EH (cell line): ENCODE measurements at regions not wholly inside any gene's neighbourhood (a gene's known extent, or its start where the extent isn't known, plus 50 kb on each side); places are given as distances from the start of the nearest gene placed in this dataset.

Experiments
- DNase-seq: peaks from one replicate; pipeline ENCODE4 v3.0.0-alpha.2; 2015; ENCODE audit warnings: low read depth

GRCh38 chr4:144302704-144303536 is 162.4 kb upstream of the GYPA start:
- no peak for DNase-seq

DNA sequence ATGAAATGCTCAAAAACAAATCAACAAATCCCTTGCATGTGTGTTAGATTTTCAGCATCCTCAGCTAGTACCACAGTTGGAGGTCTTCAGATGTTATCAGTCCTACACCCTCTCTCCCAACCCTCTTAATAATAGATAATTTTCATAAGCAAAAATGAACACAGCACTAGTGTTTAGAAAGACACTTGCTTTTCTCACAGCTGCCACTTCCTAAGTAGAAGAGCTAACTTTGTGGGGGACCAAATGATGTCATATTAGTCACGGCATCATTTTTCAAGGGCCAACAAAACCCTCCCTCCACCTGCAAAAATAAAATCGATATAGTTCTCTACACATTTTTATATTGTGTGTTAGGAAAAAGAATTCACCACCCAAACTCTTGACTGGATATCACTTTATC is 163.5 kb upstream of the GYPA start:
- no peak for DNase-seq

- DNase-seq, result no peak
Observed at GRCh38 chr4:144310535-144310934, 170.0 kb upstream of the GYPA start.

- no peak for DNase-seq
Observed at GRCh38 chr4:144313370-144313769, 172.9 kb upstream of the GYPA start.

GRCh38 chr4:144316869-144317268 is 176.4 kb upstream of the GYPA start:
- DNase-seq, result no peak

DNA sequence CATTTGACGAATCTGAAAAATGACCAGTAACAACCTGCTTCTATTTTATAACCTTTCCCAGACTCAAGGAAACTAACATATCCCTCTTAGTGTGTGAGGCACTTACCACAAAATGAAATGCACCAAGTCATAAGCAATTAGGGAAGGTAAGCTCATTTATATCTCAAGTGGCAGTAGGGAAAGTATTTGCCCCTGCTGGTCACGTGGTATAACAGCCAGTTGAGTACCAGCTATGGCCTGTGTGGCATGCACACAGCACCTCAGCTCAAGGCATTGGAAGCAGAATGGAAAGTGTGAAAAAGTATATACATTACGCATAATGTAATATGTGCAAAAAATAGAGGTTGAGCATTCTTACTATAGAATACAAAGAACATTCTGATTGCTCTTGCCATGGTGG is 178.3 kb upstream of the GYPA start:
- DNase-seq, result no peak

DNA sequence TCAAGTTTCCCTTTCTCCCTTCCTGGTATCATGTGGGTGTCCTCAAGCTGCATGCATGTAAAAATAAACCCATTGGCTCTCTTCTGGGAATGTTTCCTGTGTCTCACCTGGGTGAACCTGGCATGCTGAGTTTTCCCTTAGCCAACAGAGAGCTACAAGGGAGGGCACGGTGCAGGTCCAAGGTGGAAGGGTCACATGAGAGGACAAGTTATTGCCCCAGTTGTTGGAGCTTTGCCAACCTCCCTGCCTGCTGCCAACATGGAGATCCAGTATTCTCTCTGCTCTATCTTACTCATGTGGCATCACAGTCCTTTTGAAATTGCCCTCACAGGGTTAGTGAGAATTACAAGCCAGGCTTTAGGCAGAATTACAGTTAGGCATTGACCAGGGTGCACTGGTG is 196.1 kb upstream of the GYPA start:
- DNase-seq, result no peak

DNA sequence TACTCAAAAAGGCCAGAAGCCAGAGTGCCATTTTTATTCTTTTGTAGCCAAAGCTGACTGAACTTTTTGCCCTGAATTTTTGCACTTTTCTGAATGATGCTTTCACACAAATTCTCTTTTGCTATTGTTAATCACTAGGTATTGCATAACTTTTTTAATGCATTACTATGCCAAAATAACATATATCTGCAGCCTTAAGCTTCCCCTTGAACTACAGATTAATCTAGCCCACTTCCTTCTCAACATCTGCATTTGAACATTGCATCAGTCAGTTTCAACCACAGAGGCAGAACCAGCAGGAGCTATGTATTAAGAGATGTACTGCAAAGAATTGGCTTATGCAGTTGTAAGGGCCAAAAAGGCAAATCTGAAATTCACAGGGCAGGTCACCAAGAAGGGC is 197.6 kb upstream of the GYPA start:
- no peak for DNase-seq

GRCh38 chr4:144338834-144339233 is 198.3 kb upstream of the GYPA start:
- DNase-seq, result no peak

GRCh38 chr4:144340931-144341330 is 200.4 kb upstream of the GYPA start:
- DNase-seq, result no peak

GRCh38 chr4:144342949-144343760 is 202.6 kb upstream of the GYPA start:
- DNase-seq, result peak; percentile 18

DNA sequence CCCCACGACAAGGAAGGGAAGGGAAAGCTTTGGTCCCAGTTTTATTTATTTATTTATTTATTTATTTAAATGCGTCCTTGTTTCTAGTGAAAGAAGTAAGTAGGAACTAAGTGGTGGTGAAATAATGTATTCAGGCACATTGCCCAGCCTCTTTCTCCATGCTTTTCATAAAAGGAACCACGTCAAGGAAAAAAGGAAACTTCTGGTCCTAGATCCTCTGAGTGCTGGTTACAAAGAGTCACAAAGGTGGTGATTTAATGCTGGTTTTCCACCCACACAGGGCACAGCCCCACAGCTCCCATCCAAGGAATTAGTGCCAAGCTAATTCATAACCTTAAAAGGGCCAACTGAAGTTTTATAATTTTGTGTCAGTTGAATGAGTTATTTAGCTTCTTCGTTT is 206.6 kb upstream of the GYPA start:
- DNase-seq, result no peak

DNA sequence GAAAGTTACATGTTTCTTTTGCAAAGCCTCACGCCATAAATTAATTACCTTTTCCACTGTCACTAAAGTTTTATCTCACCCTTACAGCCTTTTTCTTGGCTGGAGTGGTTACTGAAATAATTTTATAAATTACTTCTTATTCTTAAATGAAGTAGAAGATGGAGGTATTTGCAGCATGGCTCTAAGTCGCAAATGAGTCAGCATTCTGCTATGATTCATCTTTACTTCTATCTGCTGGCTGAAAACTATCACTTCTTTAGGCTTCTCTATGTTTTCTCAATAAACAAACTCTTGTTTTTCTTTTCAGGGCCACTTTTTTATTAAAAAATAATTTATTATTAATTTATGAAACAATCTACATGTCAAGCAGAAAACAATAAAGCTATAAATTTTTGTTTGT is 210.2 kb upstream of the GYPA start:
- peak; percentile 19 for DNase-seq

GRCh38 chr4:144351306-144351705 is 210.8 kb upstream of the GYPA start:
- no peak for DNase-seq

- DNase-seq, result no peak
Observed at GRCh38 chr4:144353292-144353691, 212.8 kb upstream of the GYPA start.

GRCh38 chr4:144355811-144356757 is 215.6 kb upstream of the GYPA start:
- DNase-seq, result peak; percentile 96

DNA sequence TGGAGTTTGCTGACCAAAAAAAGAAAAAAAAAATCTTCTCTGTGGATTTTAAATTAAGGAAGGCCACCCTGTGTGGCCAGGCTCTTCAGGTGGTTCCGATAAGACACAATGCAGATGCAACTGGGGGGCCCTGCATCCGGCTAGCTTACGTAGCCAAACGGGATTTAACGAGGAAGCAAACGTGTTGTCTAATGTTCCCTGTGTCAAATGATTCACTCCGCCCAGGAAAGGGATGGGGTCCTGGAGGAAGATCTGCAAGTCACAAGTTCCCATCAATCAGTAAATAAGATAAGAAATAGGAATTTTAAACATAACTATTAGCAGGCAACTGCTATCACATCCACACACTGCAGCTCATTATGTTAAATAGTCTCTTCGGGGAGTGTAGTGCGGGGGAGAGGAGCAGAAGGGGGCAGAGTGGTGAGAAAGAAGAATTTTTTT is 216.4 kb upstream of the GYPA start:
- no peak for DNase-seq

DNA sequence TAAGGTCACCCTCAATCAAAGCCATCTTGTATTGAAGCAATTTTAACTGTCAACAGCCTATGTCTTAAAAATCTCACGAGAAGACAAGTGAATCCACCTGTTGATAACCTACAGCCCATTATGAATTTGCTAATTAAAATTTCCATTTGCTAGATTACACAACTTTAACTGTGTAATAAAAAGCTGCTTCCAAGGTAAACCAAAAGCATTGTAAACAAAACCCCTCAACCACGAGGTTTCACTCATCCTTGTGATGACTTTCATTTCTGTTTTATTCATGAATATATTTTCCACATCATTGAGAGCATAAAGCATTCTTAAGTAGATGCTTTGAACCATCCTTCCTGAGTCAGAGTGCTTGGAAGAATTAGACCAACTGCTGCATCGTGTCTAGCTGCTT is 217.5 kb upstream of the GYPA start:
- no peak for DNase-seq

GRCh38 chr4:144360146-144360793 is 219.8 kb upstream of the GYPA start:
- no peak for DNase-seq

GRCh38 chr4:144362366-144362765 is 221.8 kb upstream of the GYPA start:
- no peak for DNase-seq

DNA sequence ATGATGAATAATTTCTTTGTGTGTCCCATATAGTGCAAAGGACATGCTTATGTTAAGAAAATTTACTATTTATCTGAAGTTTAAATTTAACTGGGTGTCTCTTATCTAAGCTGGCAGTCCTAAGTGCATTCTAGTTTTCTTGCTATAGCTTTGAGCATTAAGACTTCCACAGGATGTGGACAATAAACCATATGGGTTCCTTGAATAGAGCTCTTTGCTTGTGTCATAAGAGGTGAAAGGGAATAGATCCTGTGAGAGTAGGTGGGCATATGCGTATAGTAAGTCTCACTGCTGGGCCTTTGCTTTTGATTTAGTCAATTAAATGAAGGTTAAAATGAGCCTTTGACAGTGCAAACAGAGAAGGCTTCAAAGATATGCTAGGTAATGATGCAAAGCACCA is 223.4 kb upstream of the GYPA start:
- DNase-seq, result no peak

DNA sequence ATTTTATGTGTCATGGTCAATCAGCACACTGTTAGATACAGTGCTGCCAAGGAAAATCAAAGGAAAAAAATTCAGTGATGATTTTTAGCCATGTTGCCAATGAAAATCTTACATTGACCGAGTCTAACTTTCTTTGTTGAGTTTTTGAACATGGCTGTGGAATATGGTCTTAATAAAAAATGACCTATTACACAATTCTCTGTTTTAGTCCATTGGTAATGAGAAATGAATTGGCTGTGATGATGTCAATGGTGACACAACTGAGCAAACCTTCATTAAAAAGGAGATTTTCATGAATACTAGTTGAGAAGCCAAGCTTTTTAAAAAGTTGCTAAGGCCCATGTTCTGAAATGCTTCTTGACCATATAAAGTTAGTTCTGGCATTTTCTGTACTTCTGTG is 225.9 kb upstream of the GYPA start:
- DNase-seq, result no peak
